GM19455 (cell line): ENCODE measurements at regions not wholly inside any gene's neighbourhood (a gene's known extent, or its start where the extent isn't known, plus 50 kb on each side); places are given as distances from the start of the nearest gene placed in this dataset.

ENCODE experiments used
- ATAC-seq: cut with Tn5 transposase; IDR thresholded peaks from one replicate; pipeline ENCODE4 v1.9.1; 2021; ENCODE audit not compliant: unreplicated experiment

- ATAC-seq: no peak
Measured at GRCh38 chr12:118467641-118468305, 91.4 kb downstream of the SUDS3 start.

DNA sequence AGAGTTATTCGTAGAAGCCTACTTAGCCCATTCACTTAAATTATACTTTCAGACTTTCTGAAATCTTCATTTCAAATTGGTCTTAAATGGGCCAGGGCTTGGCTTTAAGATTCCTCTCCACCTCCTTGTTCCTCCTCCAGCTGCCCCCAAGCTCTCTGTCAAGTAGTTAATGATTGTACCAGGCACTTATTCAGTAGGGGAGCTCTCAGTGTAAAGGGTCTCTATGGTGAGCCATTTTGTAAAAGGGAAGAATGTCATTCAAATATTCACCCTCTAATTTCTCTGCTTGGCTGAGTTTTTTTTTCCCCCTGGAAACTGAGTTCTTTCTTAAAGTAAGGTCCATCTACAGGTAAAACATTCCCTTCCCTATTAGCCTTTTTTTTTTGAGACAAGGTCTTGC is 96.6 kb downstream of the SUDS3 start:
- no peak for ATAC-seq

GRCh38 chr12:118480235-118480634 is 103.9 kb downstream of the SUDS3 start:
- ATAC-seq: no peak

- ATAC-seq: no peak
Measured at GRCh38 chr12:118488034-118488433, 111.7 kb downstream of the SUDS3 start.

GRCh38 chr12:118493962-118494361 is 117.6 kb downstream of the SUDS3 start:
- ATAC-seq: no peak

- no peak for ATAC-seq
Measured at GRCh38 chr12:118494776-118495175, 118.4 kb downstream of the SUDS3 start.

DNA sequence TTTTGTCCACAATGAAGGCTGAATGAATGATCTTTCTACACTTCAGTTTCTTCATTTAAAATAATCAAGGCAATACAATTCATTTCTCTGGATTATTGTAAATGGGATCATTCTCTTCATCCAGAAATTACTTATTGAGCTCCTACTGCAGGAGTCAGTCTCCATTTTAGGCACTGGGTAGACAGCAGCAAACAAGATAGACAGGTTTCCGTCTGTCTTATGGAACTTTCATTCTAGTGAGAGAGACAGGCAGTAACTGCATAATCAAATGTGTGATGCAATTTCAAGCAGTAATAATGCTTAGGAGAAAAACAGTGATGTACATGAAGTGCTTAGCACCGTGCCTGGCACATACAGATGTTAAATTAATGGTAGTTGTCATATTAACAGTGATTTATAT is 118.9 kb downstream of the SUDS3 start:
- ATAC-seq: no peak

- no peak for ATAC-seq
Measured at GRCh38 chr12:118498171-118498570, 121.8 kb downstream of the SUDS3 start.

GRCh38 chr12:118500299-118500698 is 123.9 kb downstream of the SUDS3 start:
- ATAC-seq: no peak

- ATAC-seq: no peak
Measured at GRCh38 chr12:118501489-118501888, 125.1 kb downstream of the SUDS3 start.

DNA sequence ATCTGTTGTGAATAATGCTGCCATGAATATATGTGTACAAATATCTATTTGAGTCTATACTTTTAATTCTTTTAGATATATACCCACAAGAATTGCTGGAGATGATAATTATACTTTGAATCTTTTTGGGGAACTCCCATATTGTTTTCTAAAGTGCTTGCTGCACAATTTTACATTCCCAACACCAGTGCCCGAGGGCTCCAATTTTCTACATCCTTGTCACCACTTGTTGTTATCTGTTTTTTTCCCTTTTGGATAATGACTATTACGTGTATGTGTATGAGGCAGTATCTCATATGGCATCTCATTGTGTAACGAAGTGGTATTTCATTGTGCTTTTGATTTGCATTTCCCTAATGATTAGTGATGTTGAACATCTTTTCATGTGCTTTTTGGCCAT is 127.1 kb downstream of the SUDS3 start:
- no peak for ATAC-seq

- no peak for ATAC-seq
Measured at GRCh38 chr12:118512669-118513068, 136.3 kb downstream of the SUDS3 start.

- ATAC-seq: no peak
Measured at GRCh38 chr12:118513611-118514010, 137.3 kb downstream of the SUDS3 start.

GRCh38 chr12:118514297-118514696 is 137.9 kb downstream of the SUDS3 start:
- no peak for ATAC-seq

DNA sequence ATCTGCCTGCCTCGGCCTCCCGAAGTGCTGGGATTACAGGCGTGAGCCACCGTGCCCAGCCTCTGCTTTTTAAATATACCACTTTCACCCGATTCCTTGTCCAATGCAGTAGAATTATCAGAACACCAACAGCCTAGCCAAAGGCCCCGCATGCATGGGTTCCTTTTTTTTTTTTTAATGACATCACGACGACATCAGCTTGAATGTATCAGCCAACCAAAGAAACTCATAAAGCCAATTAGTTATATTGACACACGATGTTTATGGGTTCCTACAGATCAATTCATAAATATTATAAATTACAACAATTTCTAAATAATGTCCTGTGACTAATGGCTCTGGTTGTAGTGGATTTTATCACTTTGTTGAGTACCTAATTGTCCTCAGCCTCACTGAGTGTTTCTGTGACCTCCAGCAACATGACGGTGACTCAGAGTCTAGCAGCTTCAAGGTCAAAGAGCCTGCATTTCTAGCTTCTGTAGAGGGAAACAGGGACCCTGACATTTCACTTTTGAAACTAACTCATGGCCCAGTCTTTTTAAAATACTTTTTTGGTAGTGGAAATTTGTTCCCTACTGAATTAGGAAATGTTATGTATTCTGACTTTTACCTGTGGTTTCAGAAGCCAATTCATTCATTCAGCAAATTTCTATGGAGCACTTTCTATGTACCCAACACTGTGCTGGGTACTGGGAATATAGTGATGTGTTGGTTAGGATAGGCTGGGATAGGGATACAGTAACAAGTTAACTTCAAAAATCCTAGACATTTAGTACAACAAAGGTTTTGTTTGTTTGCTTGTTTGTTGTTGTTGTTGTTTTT is 144.1 kb downstream of the SUDS3 start:
- ATAC-seq: no peak

DNA sequence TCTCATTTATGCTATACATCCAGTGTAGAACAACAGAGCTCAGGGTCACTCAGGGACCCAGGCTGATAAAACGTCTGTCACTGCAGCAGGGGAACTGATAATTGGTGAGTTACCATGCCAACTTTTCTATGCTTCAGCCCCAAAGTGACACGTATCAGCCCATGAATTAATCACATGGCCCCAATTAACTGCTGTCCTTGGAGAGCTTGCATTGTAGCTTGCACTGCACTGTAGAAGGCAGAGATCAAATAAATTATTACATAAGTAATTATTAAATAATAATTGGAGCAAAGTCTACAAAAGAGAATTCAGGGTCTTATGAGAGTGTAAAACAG is 144.6 kb downstream of the SUDS3 start:
- no peak for ATAC-seq

- no peak for ATAC-seq
Measured at GRCh38 chr12:118524446-118524845, 148.1 kb downstream of the SUDS3 start.

DNA sequence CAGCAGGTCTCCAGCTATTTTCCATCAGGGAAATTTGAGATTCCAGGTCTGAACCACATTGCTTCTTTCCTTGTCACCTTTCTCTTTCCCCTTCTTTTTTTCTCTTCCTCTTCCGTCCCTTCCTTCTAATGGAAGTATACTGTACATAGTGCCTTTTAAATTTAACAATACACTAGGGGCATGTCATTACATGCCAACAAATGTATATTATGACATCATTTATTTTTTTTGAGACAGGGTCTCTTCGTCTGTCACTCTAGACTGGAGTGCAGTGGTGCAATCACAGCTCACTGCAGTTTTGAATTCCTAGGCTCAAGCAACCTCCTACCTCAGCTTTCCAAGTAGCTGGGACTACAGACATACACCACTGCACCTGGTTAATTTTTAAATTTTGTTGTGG is 148.9 kb downstream of the SUDS3 start:
- ATAC-seq: no peak

DNA sequence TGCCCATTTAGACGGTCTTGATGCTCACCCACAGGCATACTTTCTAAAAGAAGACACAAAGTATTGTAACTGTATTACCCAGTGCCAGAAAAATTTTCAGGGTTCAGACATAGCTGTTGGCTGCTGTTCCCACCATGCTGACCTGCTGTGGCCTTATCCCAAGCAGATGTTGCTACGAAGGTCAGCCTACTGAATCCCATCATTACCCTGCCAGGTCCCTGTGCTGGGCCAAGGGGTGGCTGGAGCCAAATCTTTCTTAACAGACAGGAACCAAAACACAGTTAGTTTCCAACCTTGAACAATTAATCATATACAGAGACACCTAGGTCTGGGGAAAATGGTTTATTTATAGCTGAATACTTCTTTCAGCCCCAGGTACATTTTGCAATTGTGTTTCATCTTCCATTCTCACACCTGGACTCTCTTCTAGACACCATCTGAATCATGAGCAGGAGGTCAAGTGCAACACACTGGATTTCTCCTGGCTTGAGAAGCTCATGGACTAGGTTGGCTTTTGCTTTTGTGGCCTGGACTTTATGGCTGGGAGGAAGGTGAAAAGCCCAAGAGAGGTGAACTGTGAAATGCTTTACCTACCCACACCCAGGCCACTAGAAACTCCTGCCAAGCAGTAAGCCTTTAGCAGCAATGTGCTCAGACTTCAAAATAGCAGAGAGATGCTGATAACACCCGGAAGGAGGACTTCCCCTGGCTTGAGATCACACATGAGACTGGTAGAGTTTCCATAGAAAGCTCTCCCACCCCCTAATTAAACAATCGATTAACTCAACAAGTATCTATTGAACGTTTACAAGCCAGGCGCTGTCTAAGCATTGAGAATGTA is 150.1 kb downstream of the SUDS3 start:
- ATAC-seq: no peak

DNA sequence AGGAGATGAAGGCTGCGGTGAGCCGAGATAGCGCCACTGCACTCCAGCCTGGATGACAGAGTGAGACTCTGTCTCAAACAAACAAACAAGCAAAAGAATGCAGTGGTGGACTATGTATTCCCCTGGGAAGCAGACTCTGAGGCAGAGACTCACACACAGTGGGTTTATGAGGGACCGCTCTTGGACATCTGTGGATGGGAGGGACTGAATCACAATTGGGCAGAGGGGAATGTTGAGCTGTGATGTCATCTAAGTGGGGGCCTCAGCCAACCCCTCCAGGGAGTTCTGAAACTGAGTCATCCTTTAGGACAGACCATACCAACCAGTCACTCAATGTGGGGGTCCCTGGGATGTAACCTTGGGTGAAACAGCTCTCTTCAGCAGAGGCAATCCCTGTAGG is 151.0 kb downstream of the SUDS3 start:
- ATAC-seq: no peak

GRCh38 chr12:118528625-118529024 is 152.3 kb downstream of the SUDS3 start:
- ATAC-seq: no peak

- ATAC-seq: no peak
Measured at GRCh38 chr12:118534003-118534402, 157.6 kb downstream of the SUDS3 start.
